ENCODE measurements at regions not wholly inside any gene's neighbourhood (a gene's known extent, or its start where the extent isn't known, plus 50 kb on each side); places are given as distances from the start of the nearest gene placed in this dataset.

DNA sequence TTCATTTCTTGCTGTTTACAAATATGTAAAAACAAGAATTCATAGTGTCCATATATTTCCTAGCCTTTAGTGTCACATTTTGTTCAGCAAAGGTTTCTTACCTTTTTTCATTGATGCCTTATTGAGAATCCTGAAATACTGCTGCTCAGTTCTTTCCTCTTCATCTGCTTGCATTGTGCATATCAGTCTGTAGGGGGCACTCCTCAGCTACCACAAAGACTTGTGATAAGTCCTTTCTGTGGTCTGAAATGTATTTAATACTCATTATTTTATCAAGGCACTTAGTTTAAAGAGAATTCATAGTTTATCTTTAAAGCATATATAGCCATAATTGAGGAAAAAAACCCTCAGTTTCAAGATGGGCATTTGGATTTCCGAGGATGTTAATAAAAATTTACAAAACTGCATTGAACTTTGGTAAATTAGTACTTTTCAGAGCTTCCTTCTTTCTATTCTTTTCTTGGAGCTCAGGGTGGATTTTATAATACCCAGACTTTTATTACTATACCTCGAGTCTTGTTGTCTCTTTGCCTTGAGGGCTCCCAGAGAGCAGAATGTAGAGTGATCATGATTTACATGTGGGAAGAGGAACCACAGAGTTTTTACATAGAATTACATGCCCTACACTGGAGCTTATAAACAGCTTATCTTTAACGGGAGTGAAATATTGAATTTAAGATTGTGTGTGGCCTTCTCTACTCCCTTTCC lies 570.1 kb downstream of the PLCL1 start:
- TF ChIP-seq, protein P1, sequence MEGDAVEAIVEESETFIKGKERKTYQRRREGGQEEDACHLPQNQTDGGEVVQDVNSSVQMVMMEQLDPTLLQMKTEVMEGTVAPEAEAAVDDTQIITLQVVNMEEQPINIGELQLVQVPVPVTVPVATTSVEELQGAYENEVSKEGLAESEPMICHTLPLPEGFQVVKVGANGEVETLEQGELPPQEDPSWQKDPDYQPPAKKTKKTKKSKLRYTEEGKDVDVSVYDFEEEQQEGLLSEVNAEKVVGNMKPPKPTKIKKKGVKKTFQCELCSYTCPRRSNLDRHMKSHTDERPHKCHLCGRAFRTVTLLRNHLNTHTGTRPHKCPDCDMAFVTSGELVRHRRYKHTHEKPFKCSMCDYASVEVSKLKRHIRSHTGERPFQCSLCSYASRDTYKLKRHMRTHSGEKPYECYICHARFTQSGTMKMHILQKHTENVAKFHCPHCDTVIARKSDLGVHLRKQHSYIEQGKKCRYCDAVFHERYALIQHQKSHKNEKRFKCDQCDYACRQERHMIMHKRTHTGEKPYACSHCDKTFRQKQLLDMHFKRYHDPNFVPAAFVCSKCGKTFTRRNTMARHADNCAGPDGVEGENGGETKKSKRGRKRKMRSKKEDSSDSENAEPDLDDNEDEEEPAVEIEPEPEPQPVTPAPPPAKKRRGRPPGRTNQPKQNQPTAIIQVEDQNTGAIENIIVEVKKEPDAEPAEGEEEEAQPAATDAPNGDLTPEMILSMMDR (IDR thresholded peaks at IDR 0.05), result no peak
- no peak for TF ChIP-seq POLR2A (IDR thresholded peaks at IDR 0.05)
